KBM-7 (cell line): ENCODE measurements at regions not wholly inside any gene's neighbourhood (a gene's known extent, or its start where the extent isn't known, plus 50 kb on each side); places are given as distances from the start of the nearest gene placed in this dataset.
A peak's percentile ranks its signal among the peaks of the same experiment; 100 is the strongest.

Experiments used
- DNase-seq: peaks from one replicate; pipeline ENCODE4 v3.0.0-alpha.2; 2015
- in situ Hi-C: fragments of 300-500 bp; cut with MboI; formaldehyde crosslinking; loops from 2 replicates; pipeline ENCODE4 v1.14.3; 2020; ENCODE audit warnings: low sequenced_read_pairs, low pct_unique_long_range_greater_than_20kb, mixed read lengths

- in situ Hi-C loops = no loop called here
- DNase-seq = no peak
Measured at GRCh38 chr4:180784940-180785339, 1458.3 kb upstream of the TENM3 start.

- DNase-seq = no peak
- in situ Hi-C loops = no loop called here
Measured at GRCh38 chr4:180788729-180789128, 1454.5 kb upstream of the TENM3 start.

- in situ Hi-C loops = no loop called here
- DNase-seq = no peak
Measured at GRCh38 chr4:180789929-180790328, 1453.3 kb upstream of the TENM3 start.

GRCh38 chr4:180790471-180790870, 1452.7 kb upstream of the TENM3 start:
- in situ Hi-C loops = no loop called here
- DNase-seq = no peak

- in situ Hi-C loops = no loop called here
Measured at GRCh38 chr4:180792541-180792940, 1450.7 kb upstream of the TENM3 start.

GRCh38 chr4:180794333-180794732, 1448.9 kb upstream of the TENM3 start:
- DNase-seq = no peak
- in situ Hi-C loops = no loop called here

More at GRCh38 chr4:180792541-180792940, 1450.7 kb upstream of the TENM3 start:
- no peak for DNase-seq

GRCh38 chr4:180798036-180798577, 1445.1 kb upstream of the TENM3 start:
- in situ Hi-C loops = no loop called here
- no peak for DNase-seq

GRCh38 chr4:180799798-180800197, 1443.4 kb upstream of the TENM3 start:
- DNase-seq = no peak
- in situ Hi-C loops = no loop called here

GRCh38 chr4:180805101-180805500, 1438.1 kb upstream of the TENM3 start:
- DNase-seq = no peak
- in situ Hi-C loops = no loop called here

- DNase-seq = no peak
- in situ Hi-C loops = no loop called here
Measured at GRCh38 chr4:180808862-180809261, 1434.3 kb upstream of the TENM3 start.

GRCh38 chr4:180809439-180809838, 1433.8 kb upstream of the TENM3 start:
- no peak for DNase-seq
- in situ Hi-C loops = no loop called here

GRCh38 chr4:180810581-180810980, 1432.6 kb upstream of the TENM3 start:
- no peak for DNase-seq
- in situ Hi-C loops = no loop called here

GRCh38 chr4:180811556-180811955, 1431.6 kb upstream of the TENM3 start:
- DNase-seq = peak; percentile 14
- in situ Hi-C loops = no loop called here

GRCh38 chr4:180812783-180813182, 1430.4 kb upstream of the TENM3 start:
- in situ Hi-C loops = no loop called here
- DNase-seq = no peak

- in situ Hi-C loops = no loop called here
Measured at GRCh38 chr4:180814875-180815417, 1428.3 kb upstream of the TENM3 start.

GRCh38 chr4:180817529-180817928, 1425.7 kb upstream of the TENM3 start:
- in situ Hi-C loops = no loop called here
- no peak for DNase-seq

More at GRCh38 chr4:180814875-180815417, 1428.3 kb upstream of the TENM3 start:
- no peak for DNase-seq

- no peak for DNase-seq
Measured at GRCh38 chr4:180823108-180823507, 1420.1 kb upstream of the TENM3 start.

GRCh38 chr4:180827232-180828009, 1415.8 kb upstream of the TENM3 start:
- DNase-seq = peak; percentile 12
- in situ Hi-C loops = no loop called here

More at GRCh38 chr4:180823108-180823507, 1420.1 kb upstream of the TENM3 start:
- in situ Hi-C loops = no loop called here

GRCh38 chr4:180828455-180829018, 1414.7 kb upstream of the TENM3 start:
- peak; percentile 57 for DNase-seq
- in situ Hi-C loops = no loop called here

GRCh38 chr4:180832073-180832472, 1411.1 kb upstream of the TENM3 start:
- no peak for DNase-seq
- in situ Hi-C loops = no loop called here
